A549 (cell line): ENCODE measurements at regions not wholly inside any gene's neighbourhood (a gene's known extent, or its start where the extent isn't known, plus 50 kb on each side); places are given as distances from the start of the nearest gene placed in this dataset.

Source experiments
- ATAC-seq, 2 experiments: fragments of 200-7000 bp in 1 of 2; fragments of >200 bp in 1 of 2; cut with Nextera tagmentation in 1 of 2; cut with Tn5 transposase in 1 of 2; 3 replicates each; pipeline versions ENCODE4 v1.8.0 to v1.9.1; 2018 to 2020; ENCODE audit warnings: mild to moderate bottlenecking in 1 of 2, moderate library complexity in 1 of 2
- CTCF ChIA-PET: fragments of 300-600 bp; sonication (Branson Sonifier 250); formaldehyde crosslinking; extraction: SDS; loops from one replicate; lab custom pipeline; 2021; ENCODE audit warnings: antibody characterized with exemption, inconsistent platforms; lab: Yijun Ruan, JAX
- POLR2A ChIA-PET: fragments of 350-600 bp; formaldehyde crosslinking; extraction: SDS; loops from one replicate; lab custom pipeline; 2021; ENCODE audit warnings: antibody characterized with exemption, inconsistent platforms; lab: Yijun Ruan, JAX
- DNase-seq, 2 experiments: peaks; one replicate each; pipeline versions ENCODE4 v3.0.0 to v3.0.0-alpha.2; 2011 to 2016; ENCODE audit warnings: low read depth in 1 of 2, low spot score in 1 of 2
- FAIRE-seq: peaks from 2 replicates; lab custom pipeline; 2011; peaks lifted over from hg19 to GRCh38; lab: Jason Lieb, UNC
- H3K27ac ChIP-seq, 2 experiments: fragments of >200 bp; sonication (Bioruptor Twin); formaldehyde crosslinking; 3 replicates each; pipeline ENCODE4 v1.5.1; 2016 to 2017
- H3K4me1 ChIP-seq: fragments of >200 bp; sonication (Bioruptor Twin); formaldehyde crosslinking; 3 replicates; pipeline ENCODE4 v1.6.1; 2016
- H3K4me2 ChIP-seq: fragments of >200 bp; sonication (Bioruptor Twin); formaldehyde crosslinking; 3 replicates; pipeline ENCODE4 v1.6.1; 2016
- H3K4me3 ChIP-seq: fragments of >200 bp; sonication (Bioruptor Twin); formaldehyde crosslinking; 3 replicates; pipeline ENCODE4 v1.5.1; 2016
- H3K9me3 ChIP-seq: fragments of >200 bp; sonication (Bioruptor Twin); formaldehyde crosslinking; 3 replicates; pipeline ENCODE4 v1.6.1; 2016
- ATOH8 ChIP-seq: fragments of 250-450 bp; sonication (Bioruptor Pico); IDR thresholded peaks from 2 replicates; pipeline ENCODE4 v1.5.0; 2020; ENCODE audit warnings: low read depth, mild to moderate bottlenecking, moderate library complexity
- CTCF ChIP-seq: fragments of >200 bp; sonication (Bioruptor Twin); formaldehyde crosslinking; IDR thresholded peaks from 3 replicates; pipeline ENCODE4 v1.5.1; 2016
- EHF ChIP-seq: fragments of 250-450 bp; sonication (Bioruptor Pico); IDR thresholded peaks from 2 replicates; pipeline ENCODE4 v1.5.0; 2020; ENCODE audit warnings: mild to moderate bottlenecking
- EHMT2 ChIP-seq: fragments of 200-600 bp; sonication (generic); IDR thresholded peaks from 2 replicates; pipeline ENCODE4 v1.6.1; 2016; ENCODE audit warnings: antibody characterized with exemption, low read depth, mild to moderate bottlenecking, moderate library complexity
- ESRRA ChIP-seq: fragments of 150-350 bp; IDR thresholded peaks from 2 replicates; pipeline ENCODE4 v1.6.1; 2014; ENCODE audit warnings: mild to moderate bottlenecking, low read length, borderline replicate concordance
- HES2 ChIP-seq: fragments of >200 bp; sonication (Bioruptor Twin); formaldehyde crosslinking; IDR thresholded peaks from 2 replicates; pipeline ENCODE4 v1.6.1; 2016
- HEYL ChIP-seq: fragments of 250-450 bp; sonication (Bioruptor Pico); IDR thresholded peaks from 2 replicates; pipeline ENCODE4 v1.8.0; 2021; ENCODE audit warnings: mild to moderate bottlenecking, moderate library complexity
- HMGXB4 ChIP-seq: fragments of 250-450 bp; sonication (Bioruptor Pico); IDR thresholded peaks from 2 replicates; pipeline ENCODE4 v1.5.0; 2021; ENCODE audit warnings: mild to moderate bottlenecking, moderate library complexity, borderline replicate concordance
- HOXA7 ChIP-seq: fragments of 250-450 bp; sonication (Bioruptor Pico); IDR thresholded peaks from 2 replicates; pipeline ENCODE4 v1.5.0; 2020; ENCODE audit warnings: mild to moderate bottlenecking, moderate library complexity
- HOXB5 ChIP-seq: fragments of 250-450 bp; sonication (Bioruptor Pico); IDR thresholded peaks from 2 replicates; pipeline ENCODE4 v1.5.0; 2020; ENCODE audit warnings: mild to moderate bottlenecking, moderate library complexity
- JUN ChIP-seq, 2 experiments: fragments of >200 bp; sonication (Bioruptor Twin); formaldehyde crosslinking; IDR thresholded peaks; 2 replicates in 1 of 2; 3 replicates in 1 of 2; pipeline ENCODE4 v1.6.1; 2016 to 2017
- KDM5A ChIP-seq: fragments of 200-600 bp; sonication (generic); IDR thresholded peaks from 2 replicates; pipeline ENCODE4 v1.6.1; 2016; ENCODE audit warnings: antibody characterized with exemption, mild to moderate bottlenecking
- MAFK ChIP-seq: fragments of 450-650 bp; IDR thresholded peaks from 2 replicates; pipeline ENCODE4 v1.6.1; 2014; ENCODE audit not compliant: partially characterized antibody
- MAX ChIP-seq: IDR thresholded peaks from 2 replicates; pipeline ENCODE4 v1.6.1; 2012
- MYC ChIP-seq: IDR thresholded peaks from 2 replicates; pipeline ENCODE4 v1.6.1; 2012; ENCODE audit warnings: mild to moderate bottlenecking, inconsistent platforms, low read length, improper control_type of control experiment, borderline replicate concordance
- POLR2A ChIP-seq: IDR thresholded peaks from 2 replicates; pipeline ENCODE4 v1.6.1; 2012; ENCODE audit warnings: mild to moderate bottlenecking, low read length
- RAD21 ChIP-seq, 2 experiments: fragments of >200 bp in 1 of 2; sonication (Bioruptor Twin) in 1 of 2; formaldehyde crosslinking in 1 of 2; IDR thresholded peaks in 1 of 2; conservative IDR thresholded peaks in 1 of 2; 2 replicates in 1 of 2; 3 replicates in 1 of 2; pipeline ENCODE4 v1.6.1; 2012 to 2018; ENCODE audit warnings: inconsistent platforms in 1 of 2
- RNF2 ChIP-seq: fragments of 200-600 bp; sonication (generic); IDR thresholded peaks from 2 replicates; pipeline ENCODE4 v1.6.1; 2016; ENCODE audit warnings: low read depth, mild to moderate bottlenecking, antibody characterized with exemption, moderate library complexity, borderline replicate concordance
- SREBF2 ChIP-seq: fragments of 450-650 bp; IDR thresholded peaks from 2 replicates; pipeline ENCODE4 v1.6.1; 2014; ENCODE audit warnings: mild to moderate bottlenecking, moderate library complexity
- USF2 ChIP-seq: fragments of 450-650 bp; IDR thresholded peaks from 2 replicates; pipeline ENCODE4 v1.6.1; 2014; ENCODE audit warnings: antibody characterized with exemption
- ZNF302 ChIP-seq: fragments of 250-450 bp; sonication (Bioruptor Pico); IDR thresholded peaks from 2 replicates; pipeline ENCODE4 v1.9.0; 2021; ENCODE audit warnings: inconsistent platforms, mild to moderate bottlenecking, moderate library complexity
- WGBS: methylation state at CpG from one replicate; pipeline ENCODE4 v1.1.6; 2017; ENCODE audit errors: missing lambda C conversion rate; 5-methylcytosine and 5-hydroxymethylcytosine counted together

- no peak for DNase-seq
- no peak for FAIRE-seq
These were observed 638.3 kb downstream of the NR2F1-AS1 start for GRCh38 chr5:92942762-92943161.

GRCh38 chr5:92941806-92942205 is 639.2 kb downstream of the NR2F1-AS1 start:
- 94% methylated on average over 9 of the region's 9 CpGs for WGBS
- POLR2A ChIA-PET: no interaction called here
- CTCF ChIA-PET: no interaction called here
- H3K4me2 ChIP-seq: no peak overlapping the region
- peak overlapping the region in 1 of 2 experiments; percentile 58; a peak in 3 of 6 replicates for H3K27ac ChIP-seq
- no peak overlapping the region for H3K4me3 ChIP-seq
- H3K9me3 ChIP-seq: no peaks in the 10 kb centered on the region
- no peak for TF ChIP-seq RAD21 (conservative IDR thresholded peaks at IDR 0.05 in 1 of 2, IDR thresholded peaks at IDR 0.05 in 1 of 2)
- no peak for TF ChIP-seq MAX
- no peak for TF ChIP-seq ZNF302
- TF ChIP-seq EHMT2: no peak
- no peak for TF ChIP-seq KDM5A
- no peak for ATAC-seq
- DNase-seq: no peak
- peaks cover 26% of the 10 kb centered on the region for H3K4me1 ChIP-seq
- no peak for FAIRE-seq

More at GRCh38 chr5:92942762-92943161, 638.3 kb downstream of the NR2F1-AS1 start:
- no peak for ATAC-seq
- Histone ChIP-seq H3K4me1 (peaks cover 26% of the 10 kb centered on the region), H3K4me3 (no peak overlapping the region), H3K4me2 (no peak overlapping the region), H3K27ac (no peak overlapping the region; a peak in 1 of 6 replicates), H3K9me3 (peaks cover 5% of the 10 kb centered on the region; the same call in 2 of the 3 replicates)
- ChIA-PET POLR2A (no interaction called here), CTCF (no interaction called here)
- no peak for TF ChIP-seq RNF2
- no peak for TF ChIP-seq HEYL (CRISPR knock-in tag)
- no peak for TF ChIP-seq HMGXB4 (CRISPR knock-in tag)
- TF ChIP-seq USF2: no peak
- no peak for TF ChIP-seq HOXA7 (CRISPR knock-in tag)
- TF ChIP-seq SREBF2: no peak
- TF ChIP-seq MAX: no peak
- TF ChIP-seq MYC: no peak
- no peak for TF ChIP-seq HES2
- no peak for TF ChIP-seq ESRRA
- no peak for TF ChIP-seq EHF (CRISPR knock-in tag)
- no peak for TF ChIP-seq EHMT2
- TF ChIP-seq POLR2A: no peak
- TF ChIP-seq HOXB5 (CRISPR knock-in tag): no peak
- no peak for TF ChIP-seq MAFK
- TF ChIP-seq ATOH8 (CRISPR knock-in tag): no peak
- TF ChIP-seq CTCF: no peak
- no peak for TF ChIP-seq JUN (IDR thresholded peaks at IDR 0.05)
